HEK293 (cell line): ENCODE measurements at regions not wholly inside any gene's neighbourhood (a gene's known extent, or its start where the extent isn't known, plus 50 kb on each side); places are given as distances from the start of the nearest gene placed in this dataset.

Experiments
- CTCF ChIA-PET: fragments of 350-600 bp; formaldehyde crosslinking; extraction: SDS; loops from one replicate; lab custom pipeline; 2021; ENCODE audit warnings: antibody characterized with exemption; lab: Yijun Ruan, JAX
- POLR2A ChIA-PET: fragments of 300-600 bp; formaldehyde crosslinking; extraction: SDS; loops from one replicate; lab custom pipeline; 2020; ENCODE audit warnings: antibody characterized with exemption, inconsistent platforms; lab: Yijun Ruan, JAX
- H3K27ac ChIP-seq: fragments of 200-500 bp; sonication (Bioruptor generic); 2 replicates; pipeline ENCODE4 v1.5.1; 2014; ENCODE audit warnings: low read depth, low read length, control low read depth, inconsistent platforms; ENCODE audit errors: extremely low read depth
- H3K36me3 ChIP-seq, 2 experiments: fragments of 200-500 bp in 1 of 2; sonication (Bioruptor generic) in 1 of 2; 1 replicate in 1 of 2; 2 replicates in 1 of 2; pipeline ENCODE4 v1.5.1; 2014 to 2017; ENCODE audit warnings: inconsistent platforms in 2 of 2, low read length in 2 of 2; ENCODE audit not compliant: control insufficient read depth in 2 of 2, insufficient read depth in 1 of 2
- H3K4me1 ChIP-seq: fragments of 200-500 bp; sonication (Bioruptor generic); 2 replicates; pipeline ENCODE4 v1.5.1; 2014; ENCODE audit warnings: mild to moderate bottlenecking, low read length, inconsistent platforms; ENCODE audit not compliant: control insufficient read depth, insufficient read depth
- H3K4me3 ChIP-seq: 2 replicates; pipeline ENCODE4 v1.5.1; 2011; ENCODE audit warnings: low read depth, mild to moderate bottlenecking, control low read depth, low read length, moderate library complexity
- H3K9me3 ChIP-seq: fragments of 200-500 bp; sonication (Bioruptor generic); 2 replicates; pipeline ENCODE4 v1.5.1; 2014; ENCODE audit warnings: low read depth, low read length, inconsistent platforms; ENCODE audit not compliant: control insufficient read depth, insufficient read depth
- BCL11A ChIP-seq: fragments of 450-650 bp; formaldehyde crosslinking; IDR thresholded peaks from 2 replicates; pipeline ENCODE4 v1.5.1; 2016; ENCODE audit warnings: low read depth, missing biosample characterization, missing genetic modification characterization
- OVOL3 ChIP-seq: fragments of 450-650 bp; formaldehyde crosslinking; IDR thresholded peaks from 2 replicates; pipeline ENCODE4 v1.5.1; 2016; ENCODE audit warnings: missing biosample characterization, missing genetic modification characterization
- PRDM1 ChIP-seq: fragments of 450-650 bp; formaldehyde crosslinking; IDR thresholded peaks from 2 replicates; pipeline ENCODE4; 2016; ENCODE audit warnings: missing biosample characterization, missing genetic modification characterization
- SALL2 ChIP-seq: fragments of 450-650 bp; formaldehyde crosslinking; IDR thresholded peaks from 2 replicates; pipeline ENCODE4 v1.5.0; 2017; ENCODE audit warnings: missing biosample characterization, mild to moderate bottlenecking, missing genetic modification characterization, borderline replicate concordance
- ZBTB7A ChIP-seq: fragments of 450-650 bp; formaldehyde crosslinking; IDR thresholded peaks from 2 replicates; pipeline ENCODE4 v1.5.1; 2016; ENCODE audit warnings: low read depth, missing biosample characterization, missing genetic modification characterization
- ZNF10 ChIP-seq: fragments of 450-650 bp; formaldehyde crosslinking; IDR thresholded peaks from 2 replicates; pipeline ENCODE4 v1.5.1; 2017; ENCODE audit warnings: missing biosample characterization, missing genetic modification characterization
- ZNF174 ChIP-seq: fragments of 450-650 bp; formaldehyde crosslinking; IDR thresholded peaks from 2 replicates; pipeline ENCODE4 v1.5.0; 2017; ENCODE audit warnings: missing biosample characterization, mild to moderate bottlenecking, missing genetic modification characterization
- ZNF239 ChIP-seq: fragments of 450-650 bp; formaldehyde crosslinking; IDR thresholded peaks from 2 replicates; pipeline ENCODE4 v1.5.1; 2016; ENCODE audit warnings: missing biosample characterization, missing genetic modification characterization
- ZNF391 ChIP-seq: fragments of 450-650 bp; formaldehyde crosslinking; IDR thresholded peaks from 2 replicates; pipeline ENCODE4 v1.5.1; 2016; ENCODE audit warnings: low read depth, missing biosample characterization, missing genetic modification characterization, borderline replicate concordance
- ZNF433 ChIP-seq: fragments of 450-650 bp; formaldehyde crosslinking; IDR thresholded peaks from 2 replicates; pipeline ENCODE4 v1.5.1; 2016; ENCODE audit warnings: missing biosample characterization, missing genetic modification characterization, low read depth
- ZNF521 ChIP-seq: fragments of 450-650 bp; formaldehyde crosslinking; IDR thresholded peaks from 2 replicates; pipeline ENCODE4 v1.5.1; 2017; ENCODE audit warnings: missing biosample characterization, mild to moderate bottlenecking, missing genetic modification characterization
- ZNF677 ChIP-seq: fragments of 450-650 bp; IDR thresholded peaks from 2 replicates; pipeline ENCODE4 v1.5.0; 2018; ENCODE audit warnings: missing biosample characterization, mild to moderate bottlenecking, missing genetic modification characterization, moderate library complexity
- TF ChIP-seq, protein P1 (sequence below): fragments of 450-650 bp; formaldehyde crosslinking; IDR thresholded peaks from 2 replicates; pipeline ENCODE4 v1.5.1; 2016; ENCODE audit warnings: missing biosample characterization, missing genetic modification characterization
- TF ChIP-seq, protein P2 (sequence below): fragments of 450-650 bp; formaldehyde crosslinking; IDR thresholded peaks from 2 replicates; pipeline ENCODE4 v1.5.1; 2016; ENCODE audit warnings: missing biosample characterization, missing genetic modification characterization
- TF ChIP-seq, protein P3 (sequence below): fragments of 450-650 bp; formaldehyde crosslinking; IDR thresholded peaks from 2 replicates; pipeline ENCODE4 v1.5.1; 2016; ENCODE audit warnings: missing biosample characterization, missing genetic modification characterization
- TF ChIP-seq, protein P4 (sequence below): fragments of 450-650 bp; formaldehyde crosslinking; IDR thresholded peaks from 2 replicates; pipeline ENCODE4 v1.5.1; 2016; ENCODE audit warnings: missing biosample characterization, missing genetic modification characterization
- TF ChIP-seq, protein P5 (sequence below): fragments of 450-650 bp; formaldehyde crosslinking; IDR thresholded peaks from 2 replicates; pipeline ENCODE4 v1.5.1; 2016; ENCODE audit warnings: missing biosample characterization, missing genetic modification characterization
- TF ChIP-seq, protein P6 (sequence below): fragments of 450-650 bp; formaldehyde crosslinking; conservative IDR thresholded peaks from 2 replicates; pipeline ENCODE4 v1.5.1; 2016; ENCODE audit warnings: low read depth, missing biosample characterization, missing genetic modification characterization
- TF ChIP-seq, protein P7 (sequence below): fragments of 450-650 bp; formaldehyde crosslinking; IDR thresholded peaks from 2 replicates; pipeline ENCODE4; 2016; ENCODE audit warnings: missing biosample characterization, missing genetic modification characterization

DNA sequence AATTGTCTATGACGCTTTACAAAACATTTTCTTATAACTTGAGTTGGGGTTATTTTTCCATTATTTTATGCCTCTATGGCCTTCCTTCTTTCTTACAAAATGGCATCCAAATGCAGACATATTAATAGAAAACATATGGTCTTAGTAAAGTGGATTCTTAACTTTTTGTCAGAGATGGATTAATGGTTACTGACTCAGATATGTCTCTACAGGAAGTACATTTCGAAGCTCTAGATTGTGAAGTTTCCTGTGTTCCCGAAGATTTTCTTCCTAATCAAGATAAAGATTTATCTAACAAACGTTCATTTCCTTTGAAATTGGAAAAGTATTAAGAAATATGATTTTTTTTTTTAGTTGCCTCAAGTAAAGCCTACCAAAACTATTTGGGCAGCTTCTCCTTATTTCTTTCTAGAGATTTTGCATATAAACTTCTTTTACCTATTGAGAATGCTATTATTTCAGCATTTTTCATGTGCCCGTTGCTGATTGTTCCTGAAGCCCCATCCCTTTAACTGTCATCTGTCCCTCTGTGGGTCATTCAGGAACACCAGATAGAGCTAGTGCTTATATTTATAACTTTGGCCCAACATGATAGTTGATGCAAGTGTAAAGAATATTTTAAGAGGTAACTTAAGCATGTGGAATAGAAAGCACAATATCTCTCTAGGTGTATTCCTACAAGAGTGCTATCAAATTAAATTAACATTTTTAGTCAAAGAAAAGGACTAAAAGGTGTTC, 498.0 kb downstream of the CCDC85A start (continued):
- TF ChIP-seq, protein P1, sequence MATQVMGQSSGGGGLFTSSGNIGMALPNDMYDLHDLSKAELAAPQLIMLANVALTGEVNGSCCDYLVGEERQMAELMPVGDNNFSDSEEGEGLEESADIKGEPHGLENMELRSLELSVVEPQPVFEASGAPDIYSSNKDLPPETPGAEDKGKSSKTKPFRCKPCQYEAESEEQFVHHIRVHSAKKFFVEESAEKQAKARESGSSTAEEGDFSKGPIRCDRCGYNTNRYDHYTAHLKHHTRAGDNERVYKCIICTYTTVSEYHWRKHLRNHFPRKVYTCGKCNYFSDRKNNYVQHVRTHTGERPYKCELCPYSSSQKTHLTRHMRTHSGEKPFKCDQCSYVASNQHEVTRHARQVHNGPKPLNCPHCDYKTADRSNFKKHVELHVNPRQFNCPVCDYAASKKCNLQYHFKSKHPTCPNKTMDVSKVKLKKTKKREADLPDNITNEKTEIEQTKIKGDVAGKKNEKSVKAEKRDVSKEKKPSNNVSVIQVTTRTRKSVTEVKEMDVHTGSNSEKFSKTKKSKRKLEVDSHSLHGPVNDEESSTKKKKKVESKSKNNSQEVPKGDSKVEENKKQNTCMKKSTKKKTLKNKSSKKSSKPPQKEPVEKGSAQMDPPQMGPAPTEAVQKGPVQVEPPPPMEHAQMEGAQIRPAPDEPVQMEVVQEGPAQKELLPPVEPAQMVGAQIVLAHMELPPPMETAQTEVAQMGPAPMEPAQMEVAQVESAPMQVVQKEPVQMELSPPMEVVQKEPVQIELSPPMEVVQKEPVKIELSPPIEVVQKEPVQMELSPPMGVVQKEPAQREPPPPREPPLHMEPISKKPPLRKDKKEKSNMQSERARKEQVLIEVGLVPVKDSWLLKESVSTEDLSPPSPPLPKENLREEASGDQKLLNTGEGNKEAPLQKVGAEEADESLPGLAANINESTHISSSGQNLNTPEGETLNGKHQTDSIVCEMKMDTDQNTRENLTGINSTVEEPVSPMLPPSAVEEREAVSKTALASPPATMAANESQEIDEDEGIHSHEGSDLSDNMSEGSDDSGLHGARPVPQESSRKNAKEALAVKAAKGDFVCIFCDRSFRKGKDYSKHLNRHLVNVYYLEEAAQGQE (tag by site-specific recombination), result no peak
- TF ChIP-seq ZNF174 (tag by site-specific recombination), result no peak

DNA sequence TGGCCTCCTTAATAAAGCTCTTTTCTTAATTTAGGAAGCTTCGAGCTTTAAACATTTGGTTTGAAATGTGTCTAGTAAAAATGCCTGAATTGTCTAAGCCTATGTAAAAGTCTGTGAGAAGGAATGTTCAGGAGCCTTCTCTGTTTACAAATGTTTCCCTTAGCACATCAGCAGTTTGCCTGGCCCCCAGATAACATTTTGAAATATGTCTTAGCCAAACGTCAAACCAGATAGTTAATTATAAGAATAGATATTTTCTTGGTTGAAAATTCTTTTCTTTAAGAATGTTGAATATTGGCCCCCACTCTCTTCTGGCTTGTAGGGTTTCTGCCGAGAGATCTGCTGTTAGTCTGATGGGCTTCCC, 498.6 kb downstream of the CCDC85A start:
- CTCF ChIA-PET, result interaction anchor here (1.1 kb wide), 1 partner anchor 8 kb away, joined by 4 read pairs; no protein-coding TSS in a partner anchor
- Histone ChIP-seq H3K27ac (no peak overlapping the region), H3K4me1 (no peaks in the 10 kb centered on the region)
- TF ChIP-seq ZNF10 (no peak), ZNF391 (tag by site-specific recombination) (no peak), ZNF677 (tag by site-specific recombination) (no peak), ZNF521 (tag by site-specific recombination) (no peak), SALL2 (tag by site-specific recombination) (no peak), OVOL3 (no peak), PRDM1 (no peak), ZNF433 (tag by site-specific recombination) (no peak), BCL11A (tag by site-specific recombination) (no peak), ZBTB7A (tag by site-specific recombination) (no peak), ZNF239 (tag by site-specific recombination) (no peak)
- TF ChIP-seq, protein P2, sequence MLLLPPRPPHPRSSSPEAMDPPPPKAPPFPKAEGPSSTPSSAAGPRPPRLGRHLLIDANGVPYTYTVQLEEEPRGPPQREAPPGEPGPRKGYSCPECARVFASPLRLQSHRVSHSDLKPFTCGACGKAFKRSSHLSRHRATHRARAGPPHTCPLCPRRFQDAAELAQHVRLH (tag by site-specific recombination), result no peak
- TF ChIP-seq, protein P3, sequence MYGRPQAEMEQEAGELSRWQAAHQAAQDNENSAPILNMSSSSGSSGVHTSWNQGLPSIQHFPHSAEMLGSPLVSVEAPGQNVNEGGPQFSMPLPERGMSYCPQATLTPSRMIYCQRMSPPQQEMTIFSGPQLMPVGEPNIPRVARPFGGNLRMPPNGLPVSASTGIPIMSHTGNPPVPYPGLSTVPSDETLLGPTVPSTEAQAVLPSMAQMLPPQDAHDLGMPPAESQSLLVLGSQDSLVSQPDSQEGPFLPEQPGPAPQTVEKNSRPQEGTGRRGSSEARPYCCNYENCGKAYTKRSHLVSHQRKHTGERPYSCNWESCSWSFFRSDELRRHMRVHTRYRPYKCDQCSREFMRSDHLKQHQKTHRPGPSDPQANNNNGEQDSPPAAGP (tag by site-specific recombination), result no peak
- TF ChIP-seq, protein P4, sequence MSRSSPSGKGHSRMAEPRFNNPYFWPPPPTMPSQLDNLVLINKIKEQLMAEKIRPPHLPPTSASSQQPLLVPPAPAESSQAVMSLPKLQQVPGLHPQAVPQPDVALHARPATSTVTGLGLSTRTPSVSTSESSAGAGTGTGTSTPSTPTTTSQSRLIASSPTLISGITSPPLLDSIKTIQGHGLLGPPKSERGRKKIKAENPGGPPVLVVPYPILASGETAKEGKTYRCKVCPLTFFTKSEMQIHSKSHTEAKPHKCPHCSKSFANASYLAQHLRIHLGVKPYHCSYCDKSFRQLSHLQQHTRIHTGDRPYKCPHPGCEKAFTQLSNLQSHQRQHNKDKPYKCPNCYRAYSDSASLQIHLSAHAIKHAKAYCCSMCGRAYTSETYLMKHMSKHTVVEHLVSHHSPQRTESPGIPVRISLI (tag by site-specific recombination), result no peak
- TF ChIP-seq, protein P5, sequence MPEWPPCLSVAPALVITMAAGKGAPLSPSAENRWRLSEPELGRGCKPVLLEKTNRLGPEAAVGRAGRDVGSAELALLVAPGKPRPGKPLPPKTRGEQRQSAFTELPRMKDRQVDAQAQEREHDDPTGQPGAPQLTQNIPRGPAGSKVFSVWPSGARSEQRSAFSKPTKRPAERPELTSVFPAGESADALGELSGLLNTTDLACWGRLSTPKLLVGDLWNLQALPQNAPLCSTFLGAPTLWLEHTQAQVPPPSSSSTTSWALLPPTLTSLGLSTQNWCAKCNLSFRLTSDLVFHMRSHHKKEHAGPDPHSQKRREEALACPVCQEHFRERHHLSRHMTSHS (tag by site-specific recombination), result no peak
- TF ChIP-seq, protein P6, sequence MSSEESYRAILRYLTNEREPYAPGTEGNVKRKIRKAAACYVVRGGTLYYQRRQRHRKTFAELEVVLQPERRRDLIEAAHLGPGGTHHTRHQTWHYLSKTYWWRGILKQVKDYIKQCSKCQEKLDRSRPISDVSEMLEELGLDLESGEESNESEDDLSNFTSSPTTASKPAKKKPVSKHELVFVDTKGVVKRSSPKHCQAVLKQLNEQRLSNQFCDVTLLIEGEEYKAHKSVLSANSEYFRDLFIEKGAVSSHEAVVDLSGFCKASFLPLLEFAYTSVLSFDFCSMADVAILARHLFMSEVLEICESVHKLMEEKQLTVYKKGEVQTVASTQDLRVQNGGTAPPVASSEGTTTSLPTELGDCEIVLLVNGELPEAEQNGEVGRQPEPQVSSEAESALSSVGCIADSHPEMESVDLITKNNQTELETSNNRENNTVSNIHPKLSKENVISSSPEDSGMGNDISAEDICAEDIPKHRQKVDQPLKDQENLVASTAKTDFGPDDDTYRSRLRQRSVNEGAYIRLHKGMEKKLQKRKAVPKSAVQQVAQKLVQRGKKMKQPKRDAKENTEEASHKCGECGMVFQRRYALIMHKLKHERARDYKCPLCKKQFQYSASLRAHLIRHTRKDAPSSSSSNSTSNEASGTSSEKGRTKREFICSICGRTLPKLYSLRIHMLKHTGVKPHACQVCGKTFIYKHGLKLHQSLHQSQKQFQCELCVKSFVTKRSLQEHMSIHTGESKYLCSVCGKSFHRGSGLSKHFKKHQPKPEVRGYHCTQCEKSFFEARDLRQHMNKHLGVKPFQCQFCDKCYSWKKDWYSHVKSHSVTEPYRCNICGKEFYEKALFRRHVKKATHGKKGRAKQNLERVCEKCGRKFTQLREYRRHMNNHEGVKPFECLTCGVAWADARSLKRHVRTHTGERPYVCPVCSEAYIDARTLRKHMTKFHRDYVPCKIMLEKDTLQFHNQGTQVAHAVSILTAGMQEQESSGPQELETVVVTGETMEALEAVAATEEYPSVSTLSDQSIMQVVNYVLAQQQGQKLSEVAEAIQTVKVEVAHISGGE (tag by site-specific recombination), result no peak
- TF ChIP-seq, protein P7, sequence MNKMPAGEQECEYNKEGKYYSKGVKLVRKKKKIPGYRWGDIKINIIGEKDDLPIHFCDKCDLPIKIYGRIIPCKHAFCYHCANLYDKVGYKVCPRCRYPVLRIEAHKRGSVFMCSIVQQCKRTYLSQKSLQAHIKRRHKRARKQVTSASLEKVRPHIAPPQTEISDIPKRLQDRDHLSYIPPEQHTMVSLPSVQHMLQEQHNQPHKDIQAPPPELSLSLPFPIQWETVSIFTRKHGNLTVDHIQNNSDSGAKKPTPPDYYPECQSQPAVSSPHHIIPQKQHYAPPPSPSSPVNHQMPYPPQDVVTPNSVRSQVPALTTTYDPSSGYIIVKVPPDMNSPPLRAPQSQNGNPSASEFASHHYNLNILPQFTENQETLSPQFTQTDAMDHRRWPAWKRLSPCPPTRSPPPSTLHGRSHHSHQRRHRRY (tag by site-specific recombination), result no peak
- TF ChIP-seq, all 188 proteins: peak for 0
- Histone ChIP-seq H3K4me3 (no peak overlapping the region), H3K36me3 (no peaks in the 10 kb centered on the region), H3K9me3 (no peaks in the 10 kb centered on the region)
- POLR2A ChIA-PET, result no interaction called here
